AG04450 (cell line): ENCODE measurements at regions not wholly inside any gene's neighbourhood (a gene's known extent, or its start where the extent isn't known, plus 50 kb on each side); places are given as distances from the start of the nearest gene placed in this dataset.
"Not testable (repeated sequence)": the region's sequence is repeated elsewhere in the genome, so short reads cannot be mapped to it uniquely, and the experiment has no call there.

Experiments used
- CTCF ChIA-PET: fragments of 300-600, 350-600 bp; formaldehyde crosslinking; extraction: SDS; loops from one replicate; lab custom pipeline; 2022; ENCODE audit warnings: antibody characterized with exemption, inconsistent platforms; lab: Charles Lee
- POLR2A ChIA-PET: fragments of 350-600 bp; formaldehyde crosslinking; extraction: SDS; loops from one replicate; lab custom pipeline; 2021; ENCODE audit warnings: antibody characterized with exemption, inconsistent platforms; lab: Yijun Ruan, JAX
- DNase-seq: peaks from one replicate; pipeline ENCODE4 v3.0.0-alpha.2; 2011; ENCODE audit warnings: low read depth, low spot score
- H3K27ac ChIP-seq: one replicate; pipeline ENCODE4 v1.5.1; 2012; ENCODE audit warnings: low read depth, low read length, control low read depth
- H3K27me3 ChIP-seq: one replicate; pipeline ENCODE4 v1.6.0; 2012; ENCODE audit warnings: low read length; ENCODE audit not compliant: control insufficient read depth, insufficient read depth
- H3K4me3 ChIP-seq: 2 replicates; pipeline ENCODE4 v1.5.1; 2011; ENCODE audit warnings: mild to moderate bottlenecking, low read depth, low read length, control low read depth
- H3K9me3 ChIP-seq: 2 replicates; pipeline ENCODE4 v1.5.1; 2012; ENCODE audit warnings: low read length; ENCODE audit not compliant: control insufficient read depth, insufficient read depth
- TF ChIP-seq, protein P1 (sequence below): IDR thresholded peaks from 2 replicates; pipeline ENCODE4 v1.5.1; 2011; ENCODE audit warnings: low read depth, low read length, control low read depth, inconsistent platforms

DNA sequence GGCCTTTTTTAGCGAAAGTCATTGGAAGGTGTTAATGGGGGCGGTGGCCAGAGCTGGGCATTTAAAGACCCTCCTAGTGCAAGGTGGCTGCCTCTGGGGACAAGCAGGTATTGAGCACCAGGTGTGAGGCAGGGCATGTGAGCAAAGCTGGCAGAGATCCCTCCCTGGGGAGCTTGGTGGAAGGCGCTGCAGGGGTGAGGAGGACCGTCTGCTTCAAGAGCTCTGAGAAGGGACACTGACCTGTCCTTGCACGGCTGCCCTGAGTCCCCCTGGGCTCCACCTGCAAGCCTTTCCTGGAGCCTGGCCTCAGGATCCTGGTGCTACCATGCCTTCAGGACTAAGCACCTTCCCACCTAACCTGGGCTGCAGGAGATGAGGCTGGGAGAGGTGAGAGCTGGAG is 127.0 kb upstream of the CIBAR2 start:
- H3K4me3 ChIP-seq, result no peak overlapping the region
- no peak overlapping the region for H3K27ac ChIP-seq
- no peaks in the 10 kb centered on the region for H3K27me3 ChIP-seq
- no peak for DNase-seq
- POLR2A ChIA-PET, result no interaction called here
- TF ChIP-seq, protein P1, sequence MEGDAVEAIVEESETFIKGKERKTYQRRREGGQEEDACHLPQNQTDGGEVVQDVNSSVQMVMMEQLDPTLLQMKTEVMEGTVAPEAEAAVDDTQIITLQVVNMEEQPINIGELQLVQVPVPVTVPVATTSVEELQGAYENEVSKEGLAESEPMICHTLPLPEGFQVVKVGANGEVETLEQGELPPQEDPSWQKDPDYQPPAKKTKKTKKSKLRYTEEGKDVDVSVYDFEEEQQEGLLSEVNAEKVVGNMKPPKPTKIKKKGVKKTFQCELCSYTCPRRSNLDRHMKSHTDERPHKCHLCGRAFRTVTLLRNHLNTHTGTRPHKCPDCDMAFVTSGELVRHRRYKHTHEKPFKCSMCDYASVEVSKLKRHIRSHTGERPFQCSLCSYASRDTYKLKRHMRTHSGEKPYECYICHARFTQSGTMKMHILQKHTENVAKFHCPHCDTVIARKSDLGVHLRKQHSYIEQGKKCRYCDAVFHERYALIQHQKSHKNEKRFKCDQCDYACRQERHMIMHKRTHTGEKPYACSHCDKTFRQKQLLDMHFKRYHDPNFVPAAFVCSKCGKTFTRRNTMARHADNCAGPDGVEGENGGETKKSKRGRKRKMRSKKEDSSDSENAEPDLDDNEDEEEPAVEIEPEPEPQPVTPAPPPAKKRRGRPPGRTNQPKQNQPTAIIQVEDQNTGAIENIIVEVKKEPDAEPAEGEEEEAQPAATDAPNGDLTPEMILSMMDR, result no peak
- no peaks in the 10 kb centered on the region; the same call in 1 of the 2 replicates for H3K9me3 ChIP-seq
- CTCF ChIA-PET, result interaction anchor here (1.9 to 2.5 kb wide), 2 partner anchors 13 to 124 kb away, joined by 9 to 11 read pairs; no protein-coding TSS in a partner anchor

DNA sequence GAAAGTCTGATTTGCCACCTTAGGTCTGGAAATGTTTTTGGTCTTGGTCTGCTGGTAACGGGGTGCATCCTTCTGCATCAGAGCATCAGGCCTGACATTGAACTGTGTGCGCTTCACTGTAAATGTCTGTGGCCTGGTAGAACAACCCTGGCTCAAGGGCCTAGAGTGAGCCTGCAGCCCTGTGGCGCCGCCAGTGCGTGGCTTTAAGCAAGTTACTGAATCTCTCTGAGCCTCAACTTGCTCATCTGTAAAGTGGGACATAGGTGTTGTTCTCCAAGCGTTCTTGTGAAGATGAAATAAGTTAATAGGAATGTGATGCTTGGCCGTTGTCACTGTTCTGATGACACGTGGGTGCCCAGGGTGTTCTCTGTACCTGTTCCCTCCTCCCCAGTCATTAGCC is 127.6 kb upstream of the CIBAR2 start:
- CTCF ChIA-PET, result interaction anchor here (1.9 to 2.5 kb wide), 2 partner anchors 13 to 125 kb away, joined by 9 to 11 read pairs; no protein-coding TSS in a partner anchor
- TF ChIP-seq, protein P1, result no peak
- no peak overlapping the region for H3K27ac ChIP-seq
- H3K4me3 ChIP-seq, result no peak overlapping the region
- H3K27me3 ChIP-seq, result no peaks in the 10 kb centered on the region
- no peaks in the 10 kb centered on the region; the same call in 1 of the 2 replicates for H3K9me3 ChIP-seq
- POLR2A ChIA-PET, result no interaction called here
- no peak for DNase-seq

DNA sequence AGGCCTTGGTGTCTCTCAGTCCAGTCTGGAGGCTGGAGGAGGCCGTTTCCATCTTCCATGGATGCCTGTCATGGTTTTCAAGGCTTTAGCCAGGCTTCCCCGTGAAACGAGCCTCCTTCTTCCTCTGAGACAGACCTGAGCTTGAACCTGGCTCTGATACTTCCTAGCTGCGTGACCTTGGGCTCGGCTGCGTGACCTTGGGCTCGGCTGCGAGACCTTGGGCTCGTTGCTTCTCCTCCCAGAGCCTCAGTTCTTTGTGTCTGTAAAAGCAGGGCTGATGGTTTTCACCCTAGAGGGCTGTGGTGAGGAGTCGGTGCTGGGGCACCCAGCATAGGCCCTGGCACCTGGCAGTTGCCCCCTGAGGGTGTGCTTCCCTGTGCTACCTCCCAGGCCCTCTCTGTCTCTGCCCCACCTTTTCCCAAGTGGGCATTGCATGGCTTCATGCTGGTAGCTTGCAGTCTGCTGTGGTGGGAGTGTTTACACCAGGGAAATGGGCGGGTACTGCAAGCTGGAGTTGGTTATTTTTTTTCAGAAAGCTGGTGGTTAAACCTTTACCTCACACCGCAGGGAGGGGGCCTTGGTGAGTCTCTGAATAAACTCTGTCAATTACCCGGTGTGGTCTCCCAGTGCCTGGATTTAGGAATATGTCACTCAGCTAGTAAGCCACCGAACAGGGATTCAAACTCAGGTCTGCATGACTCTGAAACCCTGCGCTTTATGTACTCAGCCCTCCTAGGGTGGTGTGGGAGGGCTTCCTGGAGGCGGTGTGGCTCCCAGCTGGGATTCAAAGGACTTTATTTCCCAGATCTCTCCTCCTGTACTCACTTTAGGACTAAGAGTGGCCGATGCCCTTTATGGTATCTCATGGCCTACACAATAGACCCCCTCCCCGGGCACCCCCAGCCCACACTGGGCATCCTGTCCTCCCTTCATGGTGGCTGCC is 129.0 kb upstream of the CIBAR2 start:
- CTCF ChIA-PET, result interaction anchor here (0.9 to 1.4 kb wide), 4 partner anchors 11 to 375 kb away, joined by 3 to 5 read pairs (median 4); no protein-coding TSS in a partner anchor
- TF ChIP-seq, protein P1, result no peak
- no peaks in the 10 kb centered on the region; the same call in 1 of the 2 replicates for H3K9me3 ChIP-seq
- DNase-seq, result no peak
- POLR2A ChIA-PET, result no interaction called here
- H3K27me3 ChIP-seq, result no peaks in the 10 kb centered on the region
- no peak overlapping the region for H3K4me3 ChIP-seq
- H3K27ac ChIP-seq, result no peak overlapping the region

DNA sequence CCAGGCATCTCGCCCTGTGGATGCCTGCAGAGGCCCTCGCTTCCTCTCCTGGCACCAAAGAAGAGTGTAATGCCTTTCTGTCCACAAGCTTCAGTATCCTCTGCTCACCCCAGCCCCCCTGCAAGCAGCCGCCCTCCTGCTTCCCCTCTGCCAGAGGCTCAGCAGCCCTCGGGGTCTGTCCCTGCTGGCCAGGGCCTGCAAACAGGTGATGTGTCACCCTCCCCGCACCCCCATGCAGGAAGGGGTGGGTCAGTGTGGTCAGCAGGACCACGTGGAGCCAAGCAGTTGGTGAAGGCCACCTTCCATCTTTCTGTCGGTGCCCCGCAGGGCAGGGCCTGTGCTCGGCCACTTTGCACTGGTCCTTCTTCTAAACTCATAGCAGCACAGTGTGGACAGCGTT is 129.9 kb upstream of the CIBAR2 start:
- ChIA-PET CTCF (interaction anchor here (0.9 to 1.7 kb wide), 4 partner anchors 10 to 374 kb away, joined by 3 to 8 read pairs (median 4); no protein-coding TSS in a partner anchor), POLR2A (no interaction called here)
- Histone ChIP-seq H3K4me3 (no peak overlapping the region), H3K27ac (no peak overlapping the region), H3K27me3 (no peaks in the 10 kb centered on the region), H3K9me3 (no peaks in the 10 kb centered on the region; the same call in 1 of the 2 replicates)
- DNase-seq, result no peak
- TF ChIP-seq, protein P1, result no peak

DNA sequence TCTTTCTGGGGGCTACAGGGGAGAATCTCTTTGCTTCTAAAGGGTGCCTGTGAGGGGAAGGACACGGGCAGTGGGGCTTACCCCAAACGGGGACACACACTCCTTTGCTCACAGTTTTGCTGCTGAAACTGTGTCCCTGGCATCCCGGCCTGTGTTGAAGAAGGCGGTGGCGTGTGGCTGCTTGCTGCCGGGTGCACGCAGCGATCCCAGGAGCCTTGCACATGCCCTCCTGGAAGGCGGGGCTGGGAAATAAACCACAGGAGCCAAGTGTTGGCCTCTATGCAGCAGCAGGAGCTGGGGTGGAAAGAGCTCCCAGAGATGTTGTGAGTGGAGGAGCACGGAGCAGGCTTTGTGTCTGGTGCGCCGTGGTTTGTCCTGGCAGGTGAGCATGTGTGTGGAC is 131.0 kb upstream of the CIBAR2 start:
- CTCF ChIA-PET, result interaction anchor here (1.7 kb wide), 1 partner anchor 10 kb away, joined by 8 read pairs; no protein-coding TSS in a partner anchor
- no peaks in the 10 kb centered on the region; the same call in 1 of the 2 replicates for H3K9me3 ChIP-seq
- H3K27me3 ChIP-seq, result no peaks in the 10 kb centered on the region
- no peak for DNase-seq
- no peak overlapping the region for H3K4me3 ChIP-seq
- no peak overlapping the region for H3K27ac ChIP-seq
- TF ChIP-seq, protein P1, result no peak
- POLR2A ChIA-PET, result no interaction called here

DNA sequence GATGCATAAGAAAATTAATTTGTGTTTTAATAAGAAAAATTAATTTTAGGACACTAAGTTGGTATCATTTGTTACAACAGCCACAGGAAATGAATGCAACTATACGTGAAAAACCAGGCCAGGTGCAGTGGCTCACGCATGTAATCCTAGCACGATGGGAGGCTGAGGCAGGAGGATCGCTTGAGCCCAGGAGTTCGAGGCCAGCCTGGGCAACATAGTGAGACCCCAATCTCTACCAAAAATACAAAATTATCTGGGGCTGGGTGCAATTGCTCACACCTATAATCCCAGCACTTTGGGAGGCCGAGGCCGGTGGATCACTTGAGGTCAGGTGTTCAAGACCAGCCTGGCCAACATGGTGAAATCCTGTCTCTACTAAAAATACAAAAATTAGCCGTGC is 132.2 kb upstream of the CIBAR2 start:
- H3K27ac ChIP-seq, H3K9me3 ChIP-seq, H3K4me3 ChIP-seq, POLR2A ChIA-PET, DNase-seq, H3K27me3 ChIP-seq: not testable (repeated sequence)
- CTCF ChIA-PET, result interaction anchor here (0.9 to 2.8 kb wide), 13 partner anchors 18 to 406 kb away, joined by 3 to 18 read pairs (median 4); partner anchors contain the start of gene CIBAR2
